ENCODE measurements at regions not wholly inside any gene's neighbourhood (a gene's known extent, or its start where the extent isn't known, plus 50 kb on each side); places are given as distances from the start of the nearest gene placed in this dataset.

GRCh38 chr6:77124604-77125003 is 338.7 kb downstream of the HTR1B start:
- Histone ChIP-seq H4K20me1 (ENCODE audit: insufficient read depth, low read length) (no peaks in the 10 kb centered on the region), H3K9me3 (ENCODE audit: low read length) (peaks cover 20% of the 10 kb centered on the region), H3K4me3 (replicated peaks in 1 of 3; ENCODE audit: insufficient read depth in 1 of 3, low read depth in 2 of 3, low read length in 3 of 3) (no peak overlapping the region), H3K79me2 (ENCODE audit: insufficient read depth, low read length) (no peaks in the 10 kb centered on the region), H3K36me3 (replicated peaks in 1 of 2; ENCODE audit: control insufficient read depth in 1 of 2, insufficient read depth in 2 of 2, low read length in 2 of 2) (no peaks in the 10 kb centered on the region), H2AFZ (ENCODE audit: low read length) (no peak overlapping the region), H3K4me1 (ENCODE audit: insufficient read depth, low read length) (no peaks in the 10 kb centered on the region), H3K27me3 (ENCODE audit: control insufficient read depth in 1 of 2, insufficient read depth in 2 of 2, low read length in 2 of 2) (no peaks in the 10 kb centered on the region), H3K9ac (ENCODE audit: insufficient read depth, low read depth, low read length) (no peak overlapping the region), H3K4me2 (ENCODE audit: low read depth, low read length) (no peak overlapping the region), H3K27ac (ENCODE audit: extremely low read length, insufficient read depth, low read length) (no peak overlapping the region)
- FAIRE-seq (no peak), DNase-seq (ENCODE audit: low spot score) (no peak), ATAC-seq (peak; percentile 31; the same call in 1 of the 3 replicates)
- intact Hi-C loops (cut with micrococcal nuclease; ENCODE audit: unreplicated experiment), result no loop called here
- TF ChIP-seq RFX3 (CRISPR knock-in tag; IDR thresholded peaks at IDR 0.05) (no peak), ZNF737 (CRISPR knock-in tag; IDR thresholded peaks at IDR 0.05; ENCODE audit: borderline replicate concordance) (no peak), PHB2 (IDR thresholded peaks at IDR 0.05; ENCODE audit: partially characterized antibody) (no peak), ZNF550 (CRISPR knock-in tag; IDR thresholded peaks at IDR 0.05; ENCODE audit: borderline replicate concordance) (no peak), MAFF (IDR thresholded peaks at IDR 0.05; ENCODE audit: low read depth, low read length) (no peak), SNAPC2 (CRISPR knock-in tag; IDR thresholded peaks at IDR 0.05) (no peak), ZMYM2 (CRISPR knock-in tag; IDR thresholded peaks at IDR 0.05) (no peak), SP140L (CRISPR knock-in tag; IDR thresholded peaks at IDR 0.05; ENCODE audit: borderline replicate concordance) (no peak)
- POLR2A ChIA-PET, result no interaction called here
- BruUV-seq (replicated peaks), result no TSS peak
- in situ Hi-C loops (cut with HindIII; ENCODE audit: extremely low pct_ligation_motif_present, low pct_unique_long_range_greater_than_20kb), result no loop called here
- CTCF ChIA-PET (ENCODE audit: low intra/inter-chr PET ratio, low total read pairs), result no interaction called here
- 38% methylated on average over 1 of the region's 1 CpG for WGBS (ENCODE audit: low lambda C conversion rate)

- H2AFZ ChIP-seq (ENCODE audit: low read length), result no peak overlapping the region
- no peak for FAIRE-seq
- intact Hi-C loops (cut with micrococcal nuclease; ENCODE audit: unreplicated experiment) (no loop called here), in situ Hi-C loops (cut with HindIII; ENCODE audit: extremely low pct_ligation_motif_present, low pct_unique_long_range_greater_than_20kb) (no loop called here)
- DNase-seq (ENCODE audit: low spot score), result no peak
- no peak overlapping the region for H3K9ac ChIP-seq (ENCODE audit: insufficient read depth, low read depth, low read length)
- H3K4me2 ChIP-seq (ENCODE audit: low read depth, low read length), result no peak overlapping the region
- no peaks in the 10 kb centered on the region for H3K79me2 ChIP-seq (ENCODE audit: insufficient read depth, low read length)
- no peaks in the 10 kb centered on the region for H3K27me3 ChIP-seq (ENCODE audit: control insufficient read depth in 1 of 2, insufficient read depth in 2 of 2, low read length in 2 of 2)
- WGBS (ENCODE audit: low lambda C conversion rate), result 25% methylated on average over 1 of the region's 3 CpGs
- ChIA-PET CTCF (ENCODE audit: low intra/inter-chr PET ratio, low total read pairs) (no interaction called here), POLR2A (no interaction called here)
- H3K27ac ChIP-seq (ENCODE audit: extremely low read length, insufficient read depth, low read length), result no peak overlapping the region
- no TSS peak for BruUV-seq (replicated peaks)
- no peak for ATAC-seq
- H3K4me3 ChIP-seq (replicated peaks in 1 of 3; ENCODE audit: insufficient read depth in 1 of 3, low read depth in 2 of 3, low read length in 3 of 3), result no peak overlapping the region
- H3K36me3 ChIP-seq (replicated peaks in 1 of 2; ENCODE audit: control insufficient read depth in 1 of 2, insufficient read depth in 2 of 2, low read length in 2 of 2), result no peaks in the 10 kb centered on the region
- no peaks in the 10 kb centered on the region for H4K20me1 ChIP-seq (ENCODE audit: insufficient read depth, low read length)
- H3K9me3 ChIP-seq (ENCODE audit: low read length), result peaks cover 17% of the 10 kb centered on the region
- no peaks in the 10 kb centered on the region for H3K4me1 ChIP-seq (ENCODE audit: insufficient read depth, low read length)
- no peak for TF ChIP-seq USF2 (IDR thresholded peaks at IDR 0.05; ENCODE audit: low read depth, low read length)
- TF ChIP-seq USF2 (CRISPR knock-in tag; IDR thresholded peaks at IDR 0.05; ENCODE audit: borderline replicate concordance), result no peak
- TF ChIP-seq ZGPAT (CRISPR knock-in tag; IDR thresholded peaks at IDR 0.05), result no peak
- no peak for TF ChIP-seq ZNF710 (CRISPR knock-in tag; IDR thresholded peaks at IDR 0.05; ENCODE audit: borderline replicate concordance)
- TF ChIP-seq TOPORS (CRISPR knock-in tag; IDR thresholded peaks at IDR 0.05), result no peak
- no peak for TF ChIP-seq IRF2 (CRISPR knock-in tag; IDR thresholded peaks at IDR 0.05)
- TF ChIP-seq THAP7 (CRISPR knock-in tag; IDR thresholded peaks at IDR 0.05), result no peak
Observed at GRCh38 chr6:77123527-77123926, 339.8 kb downstream of the HTR1B start.

Measured in HepG2 (cell line).